ENCODE measurements at regions not wholly inside any gene's neighbourhood (a gene's known extent, or its start where the extent isn't known, plus 50 kb on each side); places are given as distances from the start of the nearest gene placed in this dataset.

DNA sequence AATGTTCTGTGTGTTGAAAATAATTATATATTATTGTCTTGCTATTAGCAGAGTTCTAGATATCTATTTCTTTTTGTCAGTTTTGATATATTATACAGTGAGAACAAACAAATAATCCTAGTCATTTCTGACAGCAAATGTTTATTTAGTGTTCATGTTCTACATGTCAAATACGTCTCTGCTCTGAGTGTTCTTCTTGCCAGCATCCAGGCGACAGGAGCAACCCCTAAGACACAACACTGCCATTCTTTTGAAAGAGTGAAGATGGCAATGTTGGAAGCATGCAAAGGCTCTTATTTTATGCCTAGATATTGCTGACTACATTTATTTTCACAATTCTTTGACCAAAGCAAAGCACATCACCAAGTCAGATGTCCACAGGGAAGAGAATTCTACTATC, 1556.6 kb upstream of the TMEFF2 start:
- TF ChIP-seq CTCF (IDR thresholded peaks at IDR 0.05; ENCODE audit: extremely low read depth, missing control alignments) = no peak

DNA sequence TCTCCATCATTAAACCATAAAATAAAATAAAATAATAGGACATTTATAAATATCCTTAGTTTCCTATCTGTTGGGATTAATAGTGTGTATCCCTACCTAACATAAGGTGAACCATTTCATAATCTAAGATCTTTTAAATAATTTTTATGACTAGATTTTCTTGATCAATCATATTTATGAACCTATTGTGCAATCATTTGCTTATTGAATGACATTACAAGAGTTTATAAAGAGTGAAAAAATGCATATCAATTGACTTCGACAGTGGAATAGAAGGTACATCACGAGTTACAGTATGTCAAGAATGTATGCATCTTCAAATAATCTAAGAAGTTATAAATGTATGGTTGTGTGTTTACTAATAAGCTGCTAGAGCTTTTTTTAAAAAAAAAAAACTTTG, 1554.8 kb upstream of the TMEFF2 start:
- DNase-seq (ENCODE audit: low spot score) = no peak
- TF ChIP-seq CTCF (IDR thresholded peaks at IDR 0.05; ENCODE audit: extremely low read depth, missing control alignments) = no peak

More for the DNA sequence above, 1556.6 kb upstream of the TMEFF2 start:
- no peak for DNase-seq (ENCODE audit: low spot score)

DNA sequence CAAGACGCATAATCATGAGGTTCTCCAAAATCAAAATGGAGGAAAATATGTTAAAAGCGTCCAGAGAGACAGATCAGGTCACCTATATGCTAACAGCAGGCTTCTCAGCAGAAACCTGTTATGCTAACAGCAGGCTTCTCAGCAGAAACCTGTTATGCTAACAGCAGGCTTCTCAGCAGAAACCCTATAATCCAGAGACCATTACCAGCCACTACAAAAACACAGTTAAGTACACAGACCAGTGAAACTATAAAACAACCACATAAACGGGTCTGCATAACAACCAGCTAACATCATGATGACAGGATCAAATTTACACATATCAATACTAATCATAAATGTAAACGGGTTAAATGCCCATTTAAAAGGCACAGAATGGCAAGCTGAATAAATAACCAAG, 1548.4 kb upstream of the TMEFF2 start:
- TF ChIP-seq CTCF (IDR thresholded peaks at IDR 0.05; ENCODE audit: extremely low read depth, missing control alignments) = no peak
- no peak for DNase-seq (ENCODE audit: low spot score)

- no peak for TF ChIP-seq CTCF (IDR thresholded peaks at IDR 0.05; ENCODE audit: extremely low read depth, missing control alignments)
- DNase-seq (ENCODE audit: low spot score) = no peak
These were observed 1544.2 kb upstream of the TMEFF2 start for GRCh38 chr2:193738892-193739291.

DNA sequence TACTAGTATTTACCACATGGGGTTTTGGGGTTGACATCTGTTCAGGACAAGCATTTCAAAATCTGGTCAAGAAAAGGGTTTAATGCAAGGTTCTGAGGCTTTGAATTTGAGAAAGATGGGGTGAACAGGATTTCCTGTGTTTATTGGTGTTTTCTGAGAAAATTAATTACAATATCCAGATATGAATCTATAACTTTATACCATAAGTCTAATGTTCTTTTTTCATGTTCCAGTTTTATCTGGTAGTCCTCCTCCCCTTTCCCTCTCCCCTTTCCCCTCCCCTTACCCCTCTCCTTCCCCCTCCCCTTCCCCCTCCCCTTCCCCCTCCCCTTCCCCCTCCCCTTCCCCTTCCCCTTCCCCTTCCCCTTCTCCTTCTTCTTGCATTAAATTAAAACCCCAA, 1518.2 kb upstream of the TMEFF2 start:
- DNase-seq (ENCODE audit: low spot score) = no peak
- no peak for TF ChIP-seq CTCF (IDR thresholded peaks at IDR 0.05; ENCODE audit: extremely low read depth, missing control alignments)

GRCh38 chr2:193703411-193703810, 1508.7 kb upstream of the TMEFF2 start:
- no peak for DNase-seq (ENCODE audit: low spot score)
- TF ChIP-seq CTCF (IDR thresholded peaks at IDR 0.05; ENCODE audit: extremely low read depth, missing control alignments) = no peak

GRCh38 chr2:193701484-193701883, 1506.8 kb upstream of the TMEFF2 start:
- TF ChIP-seq CTCF (IDR thresholded peaks at IDR 0.05; ENCODE audit: extremely low read depth, missing control alignments) = no peak
- DNase-seq (ENCODE audit: low spot score) = no peak

Measured in GM20000 (cell line).